ACC112 (cell line): ENCODE measurements at regions not wholly inside any gene's neighbourhood (a gene's known extent, or its start where the extent isn't known, plus 50 kb on each side); places are given as distances from the start of the nearest gene placed in this dataset.

Source experiments
- H2AFZ ChIP-seq: fragments of 200-600 bp; sonication (generic); one replicate; pipeline ENCODE4 v1.6.0; 2017; ENCODE audit warnings: antibody characterized with exemption, low read length; ENCODE audit not compliant: unreplicated experiment
- H3K27ac ChIP-seq: fragments of 200-600 bp; sonication (generic); 2 replicates; pipeline ENCODE4 v1.5.1; 2014; ENCODE audit warnings: low read depth, mild to moderate bottlenecking, antibody characterized with exemption, low read length, moderate library complexity
- H3K27me3 ChIP-seq: fragments of 200-600 bp; sonication (generic); 2 replicates; pipeline ENCODE4 v1.6.1; 2014; ENCODE audit warnings: mild to moderate bottlenecking, antibody characterized with exemption, low read length, moderate library complexity, mixed read lengths; ENCODE audit not compliant: insufficient read depth
- H3K36me3 ChIP-seq: fragments of 200-600 bp; sonication (generic); 2 replicates; pipeline ENCODE4 v1.6.1; 2016; ENCODE audit warnings: mild to moderate bottlenecking, antibody characterized with exemption, low read length, moderate library complexity, mixed read lengths; ENCODE audit not compliant: insufficient read depth
- H3K4me1 ChIP-seq: fragments of 200-600 bp; sonication (generic); one replicate; pipeline ENCODE4 v1.6.1; 2016; ENCODE audit warnings: low read length, mixed read lengths; ENCODE audit not compliant: insufficient read depth, unreplicated experiment, control insufficient read depth
- H3K4me3 ChIP-seq: fragments of 200-600 bp; sonication (generic); 2 replicates; pipeline ENCODE4 v1.5.1; 2014; ENCODE audit warnings: mild to moderate bottlenecking, low read depth, low read length
- H3K79me2 ChIP-seq: fragments of 200-600 bp; sonication (generic); one replicate; pipeline ENCODE4 v1.6.0; 2016; ENCODE audit warnings: low read length; ENCODE audit not compliant: control insufficient read depth, unreplicated experiment, insufficient read depth

GRCh38 chrX:8313844-8314243, 142.8 kb upstream of the VCX2 start:
- Histone ChIP-seq H3K27me3 (no peaks in the 10 kb centered on the region), H3K4me1 (no peaks in the 10 kb centered on the region), H3K4me3 (no peak overlapping the region), H2AFZ (no peak overlapping the region), H3K79me2 (no peaks in the 10 kb centered on the region), H3K36me3 (no peaks in the 10 kb centered on the region), H3K27ac (no peak overlapping the region)

DNA sequence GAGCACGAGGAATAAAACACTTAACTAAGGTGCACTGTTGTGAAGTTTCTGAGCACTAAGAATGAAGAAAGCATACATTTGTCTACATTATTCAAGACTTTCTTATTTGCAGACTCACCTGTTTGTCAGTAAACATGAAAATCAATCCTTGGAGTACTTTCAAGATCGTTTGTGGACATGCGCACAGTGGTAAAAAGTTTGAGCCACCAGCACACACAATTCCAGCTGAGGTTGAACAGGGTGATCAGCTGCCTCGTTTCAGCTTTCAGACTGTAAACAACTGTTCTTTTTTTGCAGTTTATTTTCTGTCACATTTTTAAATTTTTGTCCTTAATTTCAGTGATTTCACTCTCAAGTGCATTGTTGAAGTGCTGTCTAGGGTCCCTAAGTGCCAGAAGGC, 143.8 kb upstream of the VCX2 start:
- no peaks in the 10 kb centered on the region for H3K36me3 ChIP-seq
- no peak overlapping the region for H2AFZ ChIP-seq
- no peaks in the 10 kb centered on the region for H3K79me2 ChIP-seq
- no peaks in the 10 kb centered on the region for H3K27me3 ChIP-seq
- no peak overlapping the region for H3K27ac ChIP-seq
- H3K4me3 ChIP-seq: no peak overlapping the region
- no peaks in the 10 kb centered on the region for H3K4me1 ChIP-seq

GRCh38 chrX:8319359-8319758, 145.3 kb upstream of the VCX3B start:
- Histone ChIP-seq H3K4me3 (no peak overlapping the region), H3K36me3 (no peaks in the 10 kb centered on the region), H3K27me3 (no peaks in the 10 kb centered on the region), H3K4me1 (no peaks in the 10 kb centered on the region), H3K27ac (no peak overlapping the region), H2AFZ (no peak overlapping the region), H3K79me2 (no peaks in the 10 kb centered on the region)

GRCh38 chrX:8323356-8323755, 141.3 kb upstream of the VCX3B start:
- no peak overlapping the region for H3K4me3 ChIP-seq
- H3K27ac ChIP-seq: no peak overlapping the region
- no peaks in the 10 kb centered on the region for H3K79me2 ChIP-seq
- no peaks in the 10 kb centered on the region for H3K27me3 ChIP-seq
- no peak overlapping the region for H2AFZ ChIP-seq
- no peaks in the 10 kb centered on the region for H3K4me1 ChIP-seq
- no peaks in the 10 kb centered on the region for H3K36me3 ChIP-seq

DNA sequence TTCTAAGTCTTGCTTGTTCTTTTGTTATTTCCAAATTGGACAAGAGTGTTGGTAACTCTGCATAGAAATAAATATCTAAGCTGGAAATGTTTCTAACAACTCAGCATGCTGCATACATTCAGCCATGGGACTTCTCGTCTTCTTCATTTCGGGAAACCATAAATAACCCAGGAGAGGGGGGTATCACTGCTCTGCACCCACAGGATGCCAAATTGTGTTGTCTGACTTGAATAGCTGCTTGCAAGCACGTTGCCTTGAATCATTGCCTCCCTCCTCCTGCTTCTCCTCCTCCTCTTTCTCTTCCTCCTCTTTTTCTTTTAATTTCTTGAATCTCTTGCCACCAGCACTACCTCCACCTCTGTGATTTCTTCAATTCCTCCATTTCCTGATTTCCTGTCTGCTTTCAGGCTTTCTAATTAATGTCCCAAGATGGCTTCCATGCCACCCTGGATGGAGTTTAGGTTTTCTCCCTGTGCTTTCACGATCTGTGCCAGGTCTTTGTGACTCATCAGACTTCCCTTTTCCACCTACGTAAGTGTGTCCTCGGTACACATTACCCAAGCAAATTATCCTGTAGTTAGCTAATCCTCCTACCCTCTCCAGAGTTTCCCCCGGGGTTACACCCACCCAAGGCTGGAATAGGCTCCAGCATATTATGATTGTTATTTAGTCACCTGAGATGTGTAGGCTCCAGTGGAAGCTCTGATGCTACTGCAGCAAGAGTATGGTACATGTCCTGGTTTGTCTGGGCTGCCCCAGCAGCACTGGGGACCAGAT, 122.6 kb upstream of the VCX3B start:
- Histone ChIP-seq H3K27ac (0 out of 2 replicates have a peak overlapping the region, but pooled peaks have one; percentile 19), H3K4me1 (peaks cover 11% of the 10 kb centered on the region), H3K36me3 (no peaks in the 10 kb centered on the region), H2AFZ (no peak overlapping the region), H3K4me3 (no peak overlapping the region), H3K79me2 (no peaks in the 10 kb centered on the region), H3K27me3 (no peaks in the 10 kb centered on the region)

- H2AFZ ChIP-seq: no peak overlapping the region
- no peaks in the 10 kb centered on the region for H3K27me3 ChIP-seq
- no peaks in the 10 kb centered on the region for H3K36me3 ChIP-seq
- no peaks in the 10 kb centered on the region for H3K79me2 ChIP-seq
- H3K4me3 ChIP-seq: no peak overlapping the region
- no peak overlapping the region for H3K27ac ChIP-seq
- peaks cover 11% of the 10 kb centered on the region for H3K4me1 ChIP-seq
Measured at GRCh38 chrX:8345473-8345872, 119.2 kb upstream of the VCX3B start.

DNA sequence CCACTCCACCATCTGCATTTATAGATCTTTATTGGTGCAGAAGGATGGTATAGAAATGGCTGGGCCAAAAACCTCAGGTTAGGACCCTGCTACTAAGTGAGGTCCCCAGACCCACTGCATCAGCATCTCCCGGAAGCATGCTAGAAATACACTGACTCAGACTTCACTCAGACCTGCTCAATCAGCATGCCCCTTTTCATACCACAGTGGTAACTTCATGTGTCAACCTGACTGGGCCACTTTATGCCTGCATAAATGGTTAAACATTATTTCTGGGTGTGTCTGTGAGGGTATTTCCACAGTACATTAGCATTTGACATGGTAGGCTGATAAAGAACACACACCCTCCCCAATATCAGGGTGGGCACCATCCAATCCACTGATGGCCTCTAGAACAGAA, 118.6 kb upstream of the VCX3B start:
- Histone ChIP-seq H3K4me3 (no peak overlapping the region), H3K36me3 (no peaks in the 10 kb centered on the region), H3K79me2 (no peaks in the 10 kb centered on the region), H3K27ac (no peak overlapping the region), H3K27me3 (no peaks in the 10 kb centered on the region), H2AFZ (no peak overlapping the region), H3K4me1 (peaks cover 11% of the 10 kb centered on the region)

DNA sequence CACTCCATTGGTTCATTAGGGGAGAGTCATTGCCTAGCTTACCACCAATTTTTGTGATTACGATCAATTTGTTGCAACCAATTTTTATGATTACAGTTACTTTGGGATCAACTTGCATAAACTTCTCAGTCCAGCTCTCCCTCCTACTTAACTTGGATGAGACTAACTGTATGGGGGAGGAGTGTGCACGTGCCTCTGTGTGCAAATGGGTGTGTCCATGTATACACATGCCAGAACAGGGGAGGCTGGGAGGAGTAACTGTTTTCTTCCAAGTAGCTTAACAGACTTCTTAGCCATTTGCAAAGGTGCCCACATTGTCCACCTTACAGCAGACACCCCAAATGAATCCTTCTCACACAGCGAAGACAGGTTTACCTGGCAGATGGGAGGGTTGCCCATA, 117.7 kb upstream of the VCX3B start:
- Histone ChIP-seq H3K79me2 (no peaks in the 10 kb centered on the region), H3K4me1 (peaks cover 8% of the 10 kb centered on the region), H3K36me3 (no peaks in the 10 kb centered on the region), H3K27me3 (no peaks in the 10 kb centered on the region), H3K4me3 (no peak overlapping the region), H2AFZ (no peak overlapping the region), H3K27ac (no peak overlapping the region)

DNA sequence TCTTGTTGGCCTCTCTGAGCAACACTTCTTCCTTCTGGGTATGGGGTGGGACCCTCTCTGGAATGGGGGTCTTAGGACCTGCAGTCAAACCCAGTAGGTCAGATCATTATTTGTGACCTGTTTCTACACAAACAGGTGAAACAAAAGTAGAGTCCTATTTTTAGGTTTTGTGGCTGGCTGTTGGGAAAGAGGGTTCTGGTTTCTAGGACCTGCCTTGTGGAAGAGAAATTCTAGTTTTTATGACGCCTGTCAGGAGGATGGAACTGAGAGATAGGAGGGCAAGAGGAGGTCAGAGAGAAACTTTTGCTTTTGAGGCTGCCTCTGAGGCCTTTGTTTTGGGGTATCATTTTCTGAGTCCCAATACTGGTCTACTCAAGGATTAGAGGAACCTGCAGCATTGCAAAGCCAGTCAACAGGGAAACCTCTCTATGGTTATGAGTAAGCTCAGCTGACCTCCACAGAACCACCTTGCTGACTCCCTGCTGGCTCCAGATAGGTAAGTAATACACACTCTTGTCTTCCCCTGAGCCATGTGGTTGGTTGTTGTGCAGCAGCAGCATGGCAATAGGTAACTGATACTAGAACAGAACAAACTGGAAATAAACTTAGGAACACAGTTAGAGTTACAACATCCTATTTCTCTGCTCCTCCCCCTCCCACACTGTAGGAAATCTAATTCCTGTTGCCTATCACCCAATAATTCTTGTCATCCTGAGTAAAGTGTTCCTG, 114.7 kb upstream of the VCX3B start:
- H3K27me3 ChIP-seq: no peaks in the 10 kb centered on the region
- H3K4me1 ChIP-seq: no peaks in the 10 kb centered on the region
- H2AFZ ChIP-seq: no peak overlapping the region
- H3K27ac ChIP-seq: no peak overlapping the region
- H3K4me3 ChIP-seq: no peak overlapping the region
- no peaks in the 10 kb centered on the region for H3K36me3 ChIP-seq
- H3K79me2 ChIP-seq: no peaks in the 10 kb centered on the region

DNA sequence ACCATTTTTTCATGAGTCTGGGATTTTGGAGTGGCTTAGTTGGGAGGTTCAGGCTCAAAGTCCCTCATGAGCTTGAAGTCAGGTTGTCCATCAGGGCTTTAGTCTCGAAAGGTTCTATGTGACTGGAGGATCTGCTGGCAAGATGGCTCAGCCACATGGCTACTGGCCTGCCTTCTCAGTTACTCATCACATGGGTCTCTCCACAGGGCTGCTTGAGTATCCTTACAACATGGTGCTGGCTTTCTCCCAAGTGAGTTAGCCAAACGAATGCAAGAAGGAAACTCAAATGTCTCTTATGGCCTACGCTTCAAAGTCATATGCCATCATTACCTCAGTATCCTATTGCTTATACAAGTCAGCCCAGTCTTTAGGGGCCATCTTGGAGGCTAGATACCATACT, 106.3 kb upstream of the VCX3B start:
- Histone ChIP-seq H3K27me3 (no peaks in the 10 kb centered on the region), H3K79me2 (no peaks in the 10 kb centered on the region), H2AFZ (no peak overlapping the region), H3K4me1 (no peaks in the 10 kb centered on the region), H3K27ac (no peak overlapping the region), H3K4me3 (no peak overlapping the region), H3K36me3 (no peaks in the 10 kb centered on the region)
